Fibroblast of lung (primary cell): ENCODE measurements at regions not wholly inside any gene's neighbourhood (a gene's known extent, or its start where the extent isn't known, plus 50 kb on each side); places are given as distances from the start of the nearest gene placed in this dataset.

Source experiments
- DNase-seq, 2 donors: peaks; one replicate each; pipeline versions ENCODE4 v3.0.0 to v3.0.0-alpha.2; 2010; ENCODE audit warnings: low read depth in 2 of 2
- H2AFZ ChIP-seq: 2 replicates; pipeline ENCODE4 v1.5.1; 2012; ENCODE audit warnings: low read length, control low read depth, inconsistent platforms
- H3K27ac ChIP-seq: 2 replicates; pipeline ENCODE4 v1.5.1; 2011; ENCODE audit warnings: low read length, control low read depth; ENCODE audit not compliant: insufficient read depth
- H3K27me3 ChIP-seq: 2 replicates; pipeline ENCODE4 v1.5.1; 2011; ENCODE audit warnings: mild to moderate bottlenecking, low read length; ENCODE audit not compliant: control insufficient read depth, insufficient read depth
- H3K36me3 ChIP-seq: 2 replicates; pipeline ENCODE4 v1.5.1; 2011; ENCODE audit warnings: low read length; ENCODE audit not compliant: control insufficient read depth, insufficient read depth
- H3K4me1 ChIP-seq: 2 replicates; pipeline ENCODE4 v1.5.1; 2011; ENCODE audit warnings: low read length; ENCODE audit not compliant: control insufficient read depth, insufficient read depth; ENCODE audit errors: extremely low read depth
- H3K4me2 ChIP-seq: 2 replicates; pipeline ENCODE4 v1.5.1; 2011; ENCODE audit warnings: low read length, control low read depth; ENCODE audit not compliant: insufficient read depth; ENCODE audit errors: extremely low read depth
- H3K4me3 ChIP-seq, 4 experiments: fragments of 200-600 bp in 1 of 4; sonication (generic) in 1 of 4; replicated peaks in 1 of 4; 2 replicates each; pipeline ENCODE4 v1.5.1; 2011 to 2016; ENCODE audit warnings: low read length in 4 of 4, low read depth in 3 of 4, mild to moderate bottlenecking in 3 of 4, control low read depth in 2 of 4, inconsistent platforms in 1 of 4, mixed read lengths in 1 of 4; ENCODE audit not compliant: insufficient read depth in 1 of 4; ENCODE audit errors: control extremely low read depth in 1 of 4
- H3K79me2 ChIP-seq: 2 replicates; pipeline ENCODE4 v1.5.1; 2012; ENCODE audit warnings: mild to moderate bottlenecking, low read length, inconsistent platforms; ENCODE audit not compliant: control insufficient read depth, insufficient read depth
- H3K9ac ChIP-seq: 2 replicates; pipeline ENCODE4 v1.5.1; 2011; ENCODE audit warnings: mild to moderate bottlenecking, low read length, control low read depth; ENCODE audit not compliant: insufficient read depth
- H3K9me3 ChIP-seq: 2 replicates; pipeline ENCODE4 v1.5.1; 2012; ENCODE audit warnings: low read depth, low read length; ENCODE audit not compliant: control insufficient read depth, insufficient read depth
- H4K20me1 ChIP-seq: 2 replicates; pipeline ENCODE4 v1.5.1; 2011; ENCODE audit warnings: low read length; ENCODE audit not compliant: control insufficient read depth, insufficient read depth; ENCODE audit errors: extremely low read depth
- CTCF ChIP-seq, 2 donors: IDR thresholded peaks in 1 of 2; conservative IDR thresholded peaks in 1 of 2; 1 replicate in 1 of 2; 2 replicates in 1 of 2; pipeline ENCODE4 v1.5.1; 2011 to 2012; ENCODE audit warnings: low read length in 2 of 2, control low read depth in 1 of 2, inconsistent platforms in 1 of 2, low read depth in 1 of 2, mild to moderate bottlenecking in 1 of 2
- EZH2 ChIP-seq: IDR thresholded peaks from 2 replicates; pipeline ENCODE4 v1.5.1; 2012; ENCODE audit warnings: low read length, control low read depth, mild to moderate bottlenecking; ENCODE audit errors: missing control alignments

- H3K36me3 ChIP-seq, result no peaks in the 10 kb centered on the region
- H3K4me1 ChIP-seq, result no peaks in the 10 kb centered on the region
- H3K4me2 ChIP-seq, result no peak overlapping the region
- H3K27ac ChIP-seq, result no peak overlapping the region
- H3K9me3 ChIP-seq, result no peaks in the 10 kb centered on the region
- no peaks in the 10 kb centered on the region for H3K79me2 ChIP-seq
- no peaks in the 10 kb centered on the region for H4K20me1 ChIP-seq
- H3K9ac ChIP-seq, result no peak overlapping the region
- H3K27me3 ChIP-seq, result no peaks in the 10 kb centered on the region
- H2AFZ ChIP-seq, result no peak overlapping the region
- no peak overlapping the region for H3K4me3 ChIP-seq
- DNase-seq, result no peak
- no peak for TF ChIP-seq EZH2
- no peak for TF ChIP-seq CTCF (conservative IDR thresholded peaks at IDR 0.05 in 1 of 2, IDR thresholded peaks at IDR 0.05 in 1 of 2; ENCODE audit: low read depth in 1 of 2, low read length in 2 of 2)
Observed at GRCh38 chr6:19312241-19312978, 524.8 kb upstream of the ID4 start.

- no peaks in the 10 kb centered on the region for H3K4me1 ChIP-seq
- H3K9ac ChIP-seq, result no peak overlapping the region
- H2AFZ ChIP-seq, result no peak overlapping the region
- H3K27me3 ChIP-seq, result no peaks in the 10 kb centered on the region
- TF ChIP-seq EZH2 (no peak), CTCF (conservative IDR thresholded peaks at IDR 0.05 in 1 of 2, IDR thresholded peaks at IDR 0.05 in 1 of 2; ENCODE audit: low read depth in 1 of 2, low read length in 2 of 2) (no peak)
- H3K36me3 ChIP-seq, result no peaks in the 10 kb centered on the region
- no peak overlapping the region for H3K27ac ChIP-seq
- H3K4me2 ChIP-seq, result no peak overlapping the region
- no peak for DNase-seq
- H4K20me1 ChIP-seq, result no peaks in the 10 kb centered on the region
- no peaks in the 10 kb centered on the region for H3K79me2 ChIP-seq
- no peak overlapping the region for H3K4me3 ChIP-seq
- no peaks in the 10 kb centered on the region for H3K9me3 ChIP-seq
Observed at GRCh38 chr6:19317431-19317986, 519.7 kb upstream of the ID4 start.

GRCh38 chr6:19319005-19319404 lies 518.2 kb upstream of the ID4 start:
- H3K4me2 ChIP-seq, result no peak overlapping the region
- no peak overlapping the region for H3K27ac ChIP-seq
- H3K9ac ChIP-seq, result no peak overlapping the region
- H3K4me3 ChIP-seq, result no peak overlapping the region
- no peaks in the 10 kb centered on the region for H3K36me3 ChIP-seq
- no peak overlapping the region for H2AFZ ChIP-seq
- no peaks in the 10 kb centered on the region for H3K27me3 ChIP-seq
- no peaks in the 10 kb centered on the region for H3K9me3 ChIP-seq
- DNase-seq, result no peak
- no peaks in the 10 kb centered on the region for H3K79me2 ChIP-seq
- no peaks in the 10 kb centered on the region for H3K4me1 ChIP-seq
- H4K20me1 ChIP-seq, result no peaks in the 10 kb centered on the region
- TF ChIP-seq CTCF (conservative IDR thresholded peaks at IDR 0.05 in 1 of 2, IDR thresholded peaks at IDR 0.05 in 1 of 2; ENCODE audit: low read depth in 1 of 2, low read length in 2 of 2) (no peak), EZH2 (no peak)
